Smooth muscle cell (in vitro differentiated cells): ENCODE measurements at regions not wholly inside any gene's neighbourhood (a gene's known extent, or its start where the extent isn't known, plus 50 kb on each side); places are given as distances from the start of the nearest gene placed in this dataset.

Experiments
- DNase-seq: peaks from one replicate; lab custom pipeline; 2025; ENCODE audit not compliant: unreplicated experiment; lab: John Stamatoyannopoulos, UW
- H2AFZ ChIP-seq: fragments of 200-600 bp; sonication (generic); 2 replicates; pipeline ENCODE4 v1.6.0; 2016; ENCODE audit warnings: antibody characterized with exemption, low read depth, mild to moderate bottlenecking
- H3F3A ChIP-seq: fragments of 200-600 bp; sonication (generic); 2 replicates; pipeline ENCODE4 v1.6.0; 2017; ENCODE audit warnings: antibody characterized with exemption, low read depth
- H3K27ac ChIP-seq: fragments of 200-600 bp; sonication (generic); 2 replicates; pipeline ENCODE4 v1.5.1; 2016; ENCODE audit warnings: low read depth, mild to moderate bottlenecking
- H3K27me3 ChIP-seq: fragments of 200-600 bp; sonication (generic); 2 replicates; pipeline ENCODE4 v1.6.1; 2016; ENCODE audit warnings: low read depth, mild to moderate bottlenecking
- H3K36me3 ChIP-seq: fragments of 200-600 bp; sonication (generic); 2 replicates; pipeline ENCODE4 v1.5.1; 2016; ENCODE audit warnings: low read depth
- H3K4me1 ChIP-seq: fragments of 200-600 bp; sonication (generic); 2 replicates; pipeline ENCODE4 v1.5.1; 2016; ENCODE audit warnings: low read depth
- H3K4me2 ChIP-seq: fragments of 200-600 bp; sonication (generic); 2 replicates; pipeline ENCODE4 v1.6.0; 2016; ENCODE audit warnings: mild to moderate bottlenecking
- H3K4me3 ChIP-seq: fragments of 200-600 bp; sonication (generic); 2 replicates; pipeline ENCODE4 v1.5.1; 2016; ENCODE audit warnings: mild to moderate bottlenecking
- H3K79me2 ChIP-seq: fragments of 200-600 bp; sonication (generic); 2 replicates; pipeline ENCODE4 v1.6.0; 2016; ENCODE audit warnings: low read depth, mild to moderate bottlenecking
- H3K9ac ChIP-seq: fragments of 200-600 bp; sonication (generic); 2 replicates; pipeline ENCODE4 v1.6.0; 2016; ENCODE audit warnings: low read depth
- H3K9me3 ChIP-seq: fragments of 200-600 bp; sonication (generic); replicated peaks from 2 replicates; pipeline ENCODE4 v1.5.1; 2016; ENCODE audit warnings: low read depth
- H4K20me1 ChIP-seq: fragments of 200-600 bp; sonication (generic); 2 replicates; pipeline ENCODE4 v1.6.0; 2016; ENCODE audit warnings: low read depth
- CTCF ChIP-seq: fragments of 200-600 bp; sonication (generic); IDR thresholded peaks from 2 replicates; pipeline ENCODE4 v1.5.1; 2017; ENCODE audit warnings: borderline replicate concordance, mild to moderate bottlenecking, antibody characterized with exemption; ENCODE audit not compliant: insufficient read depth, poor library complexity, severe bottlenecking
- WGBS: methylation state at CpG from one replicate; pipeline ENCODE4 v1.1.7; 2016; ENCODE audit warnings: low lambda C conversion rate; 5-methylcytosine and 5-hydroxymethylcytosine counted together

- H3K4me2 ChIP-seq: no peak overlapping the region
- no peaks in the 10 kb centered on the region for H3K36me3 ChIP-seq
- no peaks in the 10 kb centered on the region for H3K79me2 ChIP-seq
- no peak for TF ChIP-seq CTCF
- no peaks in the 10 kb centered on the region for H3K4me1 ChIP-seq
- H2AFZ ChIP-seq: no peak overlapping the region
- no peaks in the 10 kb centered on the region for H4K20me1 ChIP-seq
- WGBS: 88% methylated on average over 1 of the region's 1 CpG
- H3F3A ChIP-seq: no peaks in the 10 kb centered on the region
- H3K9ac ChIP-seq: no peak overlapping the region
- no peak overlapping the region for H3K4me3 ChIP-seq
- no peak for DNase-seq
- H3K27ac ChIP-seq: no peak overlapping the region
- H3K9me3 ChIP-seq: no peaks in the 10 kb centered on the region
- no peaks in the 10 kb centered on the region for H3K27me3 ChIP-seq
Measured at GRCh38 chr20:39535301-39535700, 573.2 kb downstream of the DHX35 start.

- Histone ChIP-seq H3K27ac (no peak overlapping the region), H3K4me1 (no peaks in the 10 kb centered on the region), H3K4me2 (no peak overlapping the region), H3K79me2 (no peaks in the 10 kb centered on the region), H2AFZ (no peak overlapping the region), H3F3A (no peaks in the 10 kb centered on the region), H3K4me3 (no peak overlapping the region), H3K36me3 (no peaks in the 10 kb centered on the region), H3K9me3 (no peaks in the 10 kb centered on the region), H4K20me1 (no peaks in the 10 kb centered on the region), H3K27me3 (no peaks in the 10 kb centered on the region), H3K9ac (no peak overlapping the region)
- DNase-seq: no peak
- WGBS: 54% methylated on average over 1 of the region's 1 CpG
- no peak for TF ChIP-seq CTCF
Measured at GRCh38 chr20:39534846-39535245, 572.7 kb downstream of the DHX35 start.

- H3F3A ChIP-seq: no peaks in the 10 kb centered on the region
- no peak overlapping the region for H3K4me3 ChIP-seq
- no peaks in the 10 kb centered on the region for H3K27me3 ChIP-seq
- H4K20me1 ChIP-seq: no peaks in the 10 kb centered on the region
- no peaks in the 10 kb centered on the region for H3K79me2 ChIP-seq
- no peak overlapping the region for H2AFZ ChIP-seq
- DNase-seq: no peak
- no peak overlapping the region for H3K9ac ChIP-seq
- H3K9me3 ChIP-seq: no peaks in the 10 kb centered on the region
- no peaks in the 10 kb centered on the region for H3K4me1 ChIP-seq
- WGBS: 58% methylated on average over 3 of the region's 3 CpGs
- H3K27ac ChIP-seq: no peak overlapping the region
- H3K4me2 ChIP-seq: no peak overlapping the region
- no peak for TF ChIP-seq CTCF
- no peaks in the 10 kb centered on the region for H3K36me3 ChIP-seq
Measured at GRCh38 chr20:39533858-39534257, 571.7 kb downstream of the DHX35 start.

- no peak for TF ChIP-seq CTCF
- WGBS: 81% methylated on average over 1 of the region's 1 CpG
- Histone ChIP-seq H4K20me1 (no peaks in the 10 kb centered on the region), H3K79me2 (no peaks in the 10 kb centered on the region), H3K9ac (no peak overlapping the region), H3K27me3 (no peaks in the 10 kb centered on the region), H3K4me2 (no peak overlapping the region), H3F3A (no peaks in the 10 kb centered on the region), H3K27ac (no peak overlapping the region), H3K4me3 (no peak overlapping the region), H3K36me3 (no peaks in the 10 kb centered on the region), H3K4me1 (no peaks in the 10 kb centered on the region), H3K9me3 (no peaks in the 10 kb centered on the region), H2AFZ (no peak overlapping the region)
- DNase-seq: no peak
Measured at GRCh38 chr20:39532205-39532604, 570.1 kb downstream of the DHX35 start.
